ENCODE measurements at regions not wholly inside any gene's neighbourhood (a gene's known extent, or its start where the extent isn't known, plus 50 kb on each side); places are given as distances from the start of the nearest gene placed in this dataset.

- no peak for DNase-seq (ENCODE audit: low spot score, unreplicated experiment)
- Mint-ChIP-seq H3K4me1 (ENCODE audit: low read depth) (no peaks in the 10 kb centered on the region), H3K9me3 (ENCODE audit: low read depth) (peaks cover 72% of the 10 kb centered on the region), H3K4me3 (ENCODE audit: low read depth) (no peak overlapping the region), H3K36me3 (ENCODE audit: insufficient read depth) (peaks cover 1% of the 10 kb centered on the region), H3K27me3 (no peaks in the 10 kb centered on the region), H3K27ac (no peak overlapping the region)
- no peak for TF ChIP-seq CTCF (IDR thresholded peaks at IDR 0.05; ENCODE audit: unreplicated experiment)
Observed at GRCh38 chr16:35724551-35724950, 2265.1 kb downstream of the TP53TG3F start.

GRCh38 chr16:35725949-35726348 lies 2266.5 kb downstream of the TP53TG3F start:
- Mint-ChIP-seq H3K27me3 (no peaks in the 10 kb centered on the region), H3K9me3 (ENCODE audit: low read depth) (peaks cover 72% of the 10 kb centered on the region), H3K4me1 (ENCODE audit: low read depth) (no peaks in the 10 kb centered on the region), H3K4me3 (ENCODE audit: low read depth) (no peak overlapping the region), H3K36me3 (ENCODE audit: insufficient read depth) (peaks cover 1% of the 10 kb centered on the region), H3K27ac (no peak overlapping the region)
- no peak for TF ChIP-seq CTCF (IDR thresholded peaks at IDR 0.05; ENCODE audit: unreplicated experiment)
- no peak for DNase-seq (ENCODE audit: low spot score, unreplicated experiment)

GRCh38 chr16:35730251-35730650 lies 2270.8 kb downstream of the TP53TG3F start:
- Mint-ChIP-seq H3K27me3 (no peaks in the 10 kb centered on the region), H3K9me3 (ENCODE audit: low read depth) (peaks cover 71% of the 10 kb centered on the region), H3K27ac (no peak overlapping the region), H3K4me1 (ENCODE audit: low read depth) (no peaks in the 10 kb centered on the region), H3K4me3 (ENCODE audit: low read depth) (no peak overlapping the region), H3K36me3 (ENCODE audit: insufficient read depth) (no peaks in the 10 kb centered on the region)
- TF ChIP-seq CTCF (IDR thresholded peaks at IDR 0.05; ENCODE audit: unreplicated experiment) = no peak
- DNase-seq (ENCODE audit: low spot score, unreplicated experiment) = no peak

GRCh38 chr16:35731341-35732040 lies 2272.1 kb downstream of the TP53TG3F start:
- no peaks in the 10 kb centered on the region for H3K27me3 Mint-ChIP-seq
- H3K9me3 Mint-ChIP-seq (ENCODE audit: low read depth) = peaks cover 65% of the 10 kb centered on the region
- no peak overlapping the region for H3K4me3 Mint-ChIP-seq (ENCODE audit: low read depth)
- no peak for TF ChIP-seq CTCF (IDR thresholded peaks at IDR 0.05; ENCODE audit: unreplicated experiment)
- no peak for DNase-seq (ENCODE audit: low spot score, unreplicated experiment)
- H3K4me1 Mint-ChIP-seq (ENCODE audit: low read depth) = no peaks in the 10 kb centered on the region
- H3K36me3 Mint-ChIP-seq (ENCODE audit: insufficient read depth) = no peaks in the 10 kb centered on the region
- H3K27ac Mint-ChIP-seq = no peak overlapping the region

GRCh38 chr16:35732046-35732810 lies 2272.8 kb downstream of the TP53TG3F start:
- no peak for DNase-seq (ENCODE audit: low spot score, unreplicated experiment)
- no peak overlapping the region for H3K4me3 Mint-ChIP-seq (ENCODE audit: low read depth)

More at GRCh38 chr16:35732046-35732810, 2272.8 kb downstream of the TP53TG3F start:
- Mint-ChIP-seq H3K4me1 (ENCODE audit: low read depth) (no peaks in the 10 kb centered on the region), H3K27me3 (no peaks in the 10 kb centered on the region), H3K9me3 (ENCODE audit: low read depth) (peaks cover 64% of the 10 kb centered on the region), H3K27ac (no peak overlapping the region), H3K36me3 (ENCODE audit: insufficient read depth) (no peaks in the 10 kb centered on the region)
- no peak for TF ChIP-seq CTCF (IDR thresholded peaks at IDR 0.05; ENCODE audit: unreplicated experiment)

All from progenitor cell of endocrine pancreas (in vitro differentiated cells).